Bronchial epithelial cell (primary cell): ENCODE measurements at regions not wholly inside any gene's neighbourhood (a gene's known extent, or its start where the extent isn't known, plus 50 kb on each side); places are given as distances from the start of the nearest gene placed in this dataset.

ENCODE experiments used
- DNase-seq: peaks from one replicate; pipeline ENCODE4 v3.0.0-alpha.2; 2010; ENCODE audit warnings: low read depth
- FAIRE-seq: peaks from 2 replicates; lab custom pipeline; 2011; peaks lifted over from hg19 to GRCh38; lab: Jason Lieb, UNC
- H3K27me3 ChIP-seq: 2 replicates; pipeline ENCODE4 v1.5.1; 2011; ENCODE audit warnings: low read length; ENCODE audit not compliant: control insufficient read depth, insufficient read depth
- H3K36me3 ChIP-seq: 2 replicates; pipeline ENCODE4 v1.5.1; 2011; ENCODE audit warnings: low read length; ENCODE audit not compliant: control insufficient read depth, insufficient read depth
- H3K4me3 ChIP-seq: 2 replicates; pipeline ENCODE4 v1.5.1; 2011; ENCODE audit warnings: mild to moderate bottlenecking, low read depth, low read length, control low read depth
- TF ChIP-seq, protein P1 (sequence below): IDR thresholded peaks from 2 replicates; pipeline ENCODE4 v1.5.1; 2011; ENCODE audit warnings: mild to moderate bottlenecking, moderate library complexity, low read length, control low read depth, inconsistent platforms; ENCODE audit not compliant: insufficient read depth, severe bottlenecking

DNA sequence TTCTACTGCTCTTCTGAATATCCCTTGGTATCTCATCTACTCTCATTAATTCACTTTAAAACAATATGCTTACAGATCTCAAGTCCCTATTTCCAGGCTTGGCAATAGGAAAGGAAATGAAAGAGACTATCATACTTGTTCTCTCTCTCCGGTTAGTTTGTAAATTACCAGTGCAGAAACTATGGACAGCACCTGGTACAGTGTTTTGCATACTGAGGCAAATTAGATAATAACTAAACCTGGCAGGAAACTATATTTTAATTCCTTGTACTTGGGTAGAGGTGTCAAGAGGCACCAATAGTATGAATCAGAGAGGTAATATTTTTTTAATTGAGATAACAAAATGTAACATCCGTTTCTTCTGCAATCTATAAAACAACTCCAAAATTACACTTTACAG is 97.7 kb upstream of the TMEM196 start:
- DNase-seq = no peak
- Histone ChIP-seq H3K27me3 (no peaks in the 10 kb centered on the region), H3K4me3 (no peak overlapping the region), H3K36me3 (no peaks in the 10 kb centered on the region)
- no peak for FAIRE-seq
- TF ChIP-seq, protein P1, sequence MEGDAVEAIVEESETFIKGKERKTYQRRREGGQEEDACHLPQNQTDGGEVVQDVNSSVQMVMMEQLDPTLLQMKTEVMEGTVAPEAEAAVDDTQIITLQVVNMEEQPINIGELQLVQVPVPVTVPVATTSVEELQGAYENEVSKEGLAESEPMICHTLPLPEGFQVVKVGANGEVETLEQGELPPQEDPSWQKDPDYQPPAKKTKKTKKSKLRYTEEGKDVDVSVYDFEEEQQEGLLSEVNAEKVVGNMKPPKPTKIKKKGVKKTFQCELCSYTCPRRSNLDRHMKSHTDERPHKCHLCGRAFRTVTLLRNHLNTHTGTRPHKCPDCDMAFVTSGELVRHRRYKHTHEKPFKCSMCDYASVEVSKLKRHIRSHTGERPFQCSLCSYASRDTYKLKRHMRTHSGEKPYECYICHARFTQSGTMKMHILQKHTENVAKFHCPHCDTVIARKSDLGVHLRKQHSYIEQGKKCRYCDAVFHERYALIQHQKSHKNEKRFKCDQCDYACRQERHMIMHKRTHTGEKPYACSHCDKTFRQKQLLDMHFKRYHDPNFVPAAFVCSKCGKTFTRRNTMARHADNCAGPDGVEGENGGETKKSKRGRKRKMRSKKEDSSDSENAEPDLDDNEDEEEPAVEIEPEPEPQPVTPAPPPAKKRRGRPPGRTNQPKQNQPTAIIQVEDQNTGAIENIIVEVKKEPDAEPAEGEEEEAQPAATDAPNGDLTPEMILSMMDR = no peak

DNA sequence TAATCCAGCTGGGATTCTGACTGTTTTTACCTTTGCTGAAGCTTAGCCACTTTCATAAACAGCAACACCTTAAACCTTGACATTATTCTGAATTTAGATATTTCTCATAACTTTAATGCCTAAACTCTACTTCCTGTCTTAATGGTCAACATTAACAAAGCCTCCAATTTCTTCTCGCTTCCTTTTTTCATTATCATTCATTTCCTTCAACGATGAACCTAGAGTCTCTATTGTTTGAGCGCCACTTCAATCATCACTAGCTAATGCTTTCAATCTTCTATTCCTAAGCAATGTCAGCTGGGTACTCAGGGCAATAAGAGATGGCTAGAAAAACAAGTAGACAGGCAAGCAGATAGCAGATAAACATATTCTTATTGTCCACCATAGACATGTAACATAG is 96.6 kb upstream of the TMEM196 start:
- TF ChIP-seq, protein P1 = no peak
- DNase-seq (no peak), FAIRE-seq (no peak)
- Histone ChIP-seq H3K27me3 (no peaks in the 10 kb centered on the region), H3K36me3 (no peaks in the 10 kb centered on the region), H3K4me3 (no peak overlapping the region)

DNA sequence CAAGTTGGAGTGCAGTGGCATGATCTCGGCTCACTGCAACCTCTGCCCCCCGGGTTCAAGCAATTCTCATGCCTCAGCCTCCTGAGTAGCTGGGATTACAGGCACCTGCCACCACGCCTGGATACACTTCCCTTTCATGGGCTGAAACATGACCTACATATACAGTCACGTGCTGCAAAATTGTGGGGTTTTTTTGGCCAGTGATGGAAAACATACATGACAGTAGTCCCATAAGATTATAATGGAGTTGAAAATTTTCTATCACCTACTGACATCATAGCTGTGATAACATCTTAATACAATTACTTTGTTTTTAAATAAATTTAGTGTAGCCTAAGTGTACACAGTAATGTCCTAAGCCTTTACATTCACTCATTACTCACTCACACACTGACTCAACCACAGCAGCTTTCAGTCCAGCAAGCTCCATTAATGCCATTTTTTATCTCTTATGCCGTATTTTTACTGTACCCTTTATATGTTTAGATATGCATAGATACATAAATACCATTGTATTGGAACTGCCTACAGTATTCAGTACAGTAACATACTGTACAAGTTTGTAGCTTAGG is 79.9 kb upstream of the TMEM196 start:
- Histone ChIP-seq H3K27me3 (no peaks in the 10 kb centered on the region), H3K4me3 (no peak overlapping the region), H3K36me3 (no peaks in the 10 kb centered on the region)
- FAIRE-seq (no peak), DNase-seq (peak; percentile 43)
- TF ChIP-seq, protein P1 = no peak

DNA sequence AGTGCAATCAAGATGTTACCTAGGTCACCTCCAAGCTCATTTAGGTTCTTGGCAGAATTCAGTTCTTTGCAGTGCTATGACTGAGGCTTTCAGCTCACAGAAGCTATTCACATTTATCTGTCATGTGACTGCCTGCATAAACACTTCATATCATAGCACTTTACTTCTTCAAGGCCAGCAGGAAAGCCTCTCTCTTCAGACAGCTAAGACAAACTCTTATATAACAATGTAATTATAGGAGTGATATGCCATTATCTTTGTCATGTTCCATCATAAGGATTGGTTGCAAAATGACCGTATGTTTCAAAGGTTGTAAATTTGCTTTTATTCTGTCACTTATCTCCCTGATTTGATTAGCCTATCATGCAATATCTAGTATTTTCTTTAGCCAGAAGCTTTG is 78.8 kb upstream of the TMEM196 start:
- Histone ChIP-seq H3K27me3 (no peaks in the 10 kb centered on the region), H3K4me3 (no peak overlapping the region), H3K36me3 (no peaks in the 10 kb centered on the region)
- TF ChIP-seq, protein P1 = no peak
- DNase-seq (no peak), FAIRE-seq (no peak)

DNA sequence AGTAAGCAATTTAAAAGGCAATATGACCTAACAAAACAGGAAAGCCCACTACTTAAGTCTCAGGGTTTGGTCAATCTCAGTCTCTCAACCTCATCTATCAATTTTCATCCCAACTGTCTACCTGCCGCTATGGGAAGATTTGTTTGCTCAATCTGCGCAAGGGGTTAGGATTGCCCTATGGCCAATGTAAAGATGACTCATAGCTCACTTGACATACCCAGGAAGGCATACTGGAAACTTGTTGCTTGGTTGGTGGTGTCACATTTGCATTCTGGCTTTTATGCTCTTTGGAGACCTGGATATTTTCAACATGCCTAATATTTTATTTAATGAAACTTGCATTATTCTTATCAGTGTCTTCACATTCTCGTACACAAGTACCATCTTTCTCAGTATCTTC is 78.1 kb upstream of the TMEM196 start:
- FAIRE-seq (no peak), DNase-seq (peak; percentile 37)
- TF ChIP-seq, protein P1 = no peak
- Histone ChIP-seq H3K4me3 (no peak overlapping the region), H3K36me3 (no peaks in the 10 kb centered on the region), H3K27me3 (no peaks in the 10 kb centered on the region)

DNA sequence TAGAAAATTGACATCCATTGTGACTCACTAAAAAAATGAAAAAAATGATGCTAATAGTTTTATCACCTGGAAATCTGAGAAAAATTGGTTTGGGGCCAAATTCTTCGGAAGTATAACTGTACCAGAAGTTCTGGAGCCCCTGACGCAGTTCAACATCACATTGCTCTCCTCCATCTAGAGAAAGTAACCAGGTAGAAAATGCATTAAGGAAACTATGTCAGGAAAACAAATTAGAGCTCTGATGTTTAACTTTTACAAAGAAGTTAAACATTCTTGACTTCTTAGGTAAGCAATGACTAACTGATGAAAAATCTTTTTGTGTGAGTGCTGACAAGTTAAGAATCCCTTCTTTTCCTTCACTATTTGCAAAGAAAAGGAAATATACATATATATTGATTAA is 61.1 kb upstream of the TMEM196 start:
- Histone ChIP-seq H3K36me3 (no peaks in the 10 kb centered on the region), H3K27me3 (no peaks in the 10 kb centered on the region), H3K4me3 (no peak overlapping the region)
- TF ChIP-seq, protein P1 = no peak
- DNase-seq (peak; percentile 52), FAIRE-seq (no peak)
